G401.6 (cell line): ENCODE measurements at regions not wholly inside any gene's neighbourhood (a gene's known extent, or its start where the extent isn't known, plus 50 kb on each side); places are given as distances from the start of the nearest gene placed in this dataset.
"Not testable (repeated sequence)": the region's sequence is repeated elsewhere in the genome, so short reads cannot be mapped to it uniquely, and the experiment has no call there.

ENCODE experiments used
- FAIRE-seq: peaks from 2 replicates; lab custom pipeline; 2012; peaks lifted over from hg19 to GRCh38; lab: Jason Lieb, UNC

GRCh38 chr3:78427303-78427702 lies 1340.5 kb downstream of the ROBO1 start:
- no peak for FAIRE-seq

- FAIRE-seq: no peak
Observed at GRCh38 chr3:78430741-78431140, 1337.1 kb downstream of the ROBO1 start.

GRCh38 chr3:78434801-78435200 lies 1333.0 kb downstream of the ROBO1 start:
- no peak for FAIRE-seq

- no peak for FAIRE-seq
Observed at GRCh38 chr3:78455166-78455565, 1312.6 kb downstream of the ROBO1 start.

DNA sequence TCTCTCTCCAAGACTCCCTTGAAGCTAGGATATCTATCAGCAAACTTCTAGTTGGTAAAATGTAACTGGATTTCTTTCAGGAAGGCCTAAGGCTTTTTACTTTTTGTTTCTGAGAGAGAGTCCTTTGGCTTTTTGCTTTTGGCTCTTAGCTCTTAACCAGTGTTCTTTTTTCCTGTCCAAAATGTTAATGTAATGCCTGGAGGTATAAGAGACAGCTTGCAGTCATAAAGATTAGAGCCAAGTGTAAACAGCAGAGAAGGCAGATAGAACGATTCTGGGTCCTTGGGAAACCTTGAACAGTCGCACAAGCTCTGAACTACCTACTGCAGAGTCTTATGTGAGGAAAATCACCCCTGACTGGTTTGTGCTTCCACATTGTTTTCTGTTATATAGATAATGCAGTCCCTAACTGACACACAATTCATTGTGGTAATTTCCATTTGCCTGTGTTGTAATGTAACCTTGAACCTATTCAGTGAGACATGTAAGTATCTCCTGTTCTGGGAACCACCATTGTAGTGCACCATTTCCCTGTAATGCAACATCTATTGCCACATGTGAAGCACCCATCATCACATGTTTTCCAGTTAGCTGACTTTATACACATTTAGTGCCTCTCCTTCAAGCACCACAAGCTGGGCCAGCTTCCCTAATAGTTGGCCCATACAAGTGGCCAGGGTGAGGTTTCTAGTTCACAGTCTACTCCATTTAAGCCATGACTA lies 1311.9 kb downstream of the ROBO1 start:
- no peak for FAIRE-seq

DNA sequence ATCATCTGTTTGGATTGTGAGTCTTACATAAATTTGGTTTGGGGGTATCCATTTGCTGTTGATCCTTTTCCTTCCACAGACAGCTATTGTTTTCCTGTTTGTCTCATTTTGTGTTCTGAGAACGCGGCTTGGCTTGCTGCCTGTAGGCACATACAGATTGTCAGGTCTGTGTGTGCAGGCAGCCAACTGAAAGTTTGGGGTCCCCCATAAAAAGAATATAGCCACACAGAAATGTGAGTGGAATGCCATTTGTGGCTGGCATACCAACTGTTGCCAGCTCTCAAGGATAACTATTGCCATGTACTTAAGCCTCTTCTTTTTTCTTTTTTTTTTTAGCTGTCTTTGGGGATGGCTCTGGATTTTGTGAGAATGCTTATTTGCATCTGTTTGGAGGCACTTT lies 1308.0 kb downstream of the ROBO1 start:
- no peak for FAIRE-seq

- no peak for FAIRE-seq
Observed at GRCh38 chr3:78462021-78462420, 1305.8 kb downstream of the ROBO1 start.

- FAIRE-seq: no peak
Observed at GRCh38 chr3:78476076-78476475, 1291.7 kb downstream of the ROBO1 start.

DNA sequence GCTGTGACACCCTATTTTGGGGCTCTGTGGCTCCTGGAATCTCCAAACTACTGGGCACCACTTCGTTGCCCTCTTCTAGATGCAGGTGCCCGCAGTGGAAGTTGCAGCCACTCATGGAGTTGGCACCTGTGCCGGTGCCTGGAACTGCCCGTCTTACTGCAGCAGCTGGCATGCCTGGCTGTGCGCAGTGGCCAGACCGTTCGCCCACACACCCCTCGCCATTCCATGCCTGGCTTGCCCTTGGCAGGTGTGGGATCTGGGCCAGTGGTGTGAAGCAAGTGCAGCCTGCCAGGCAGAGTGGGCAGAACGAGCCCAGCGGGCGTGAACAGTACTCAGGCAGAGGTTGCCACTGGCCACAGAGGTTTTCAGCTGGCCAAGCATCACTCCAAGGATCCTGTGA lies 1286.7 kb downstream of the ROBO1 start:
- FAIRE-seq: no peak

- FAIRE-seq: no peak
Observed at GRCh38 chr3:78483090-78483489, 1284.7 kb downstream of the ROBO1 start.

GRCh38 chr3:78494851-78495250 lies 1272.9 kb downstream of the ROBO1 start:
- no peak for FAIRE-seq

DNA sequence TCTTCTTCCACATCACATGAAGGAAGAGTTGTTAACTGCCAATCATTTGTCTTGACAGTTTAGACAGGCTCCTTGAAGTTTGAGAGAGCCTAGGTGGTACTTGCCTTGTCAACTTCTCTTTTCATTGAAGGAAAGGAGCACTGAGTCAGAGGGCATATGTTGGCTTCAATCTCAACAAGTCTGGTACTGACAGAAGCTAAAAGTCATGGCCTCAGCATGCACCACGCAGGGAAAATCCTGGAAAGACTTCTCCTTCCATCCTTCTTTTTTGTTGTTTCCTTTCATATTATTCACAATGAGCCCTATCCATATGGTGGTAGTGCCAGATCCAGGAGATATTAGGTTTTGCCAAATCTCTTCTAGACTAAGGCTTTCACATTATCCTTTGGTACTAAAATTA lies 1272.5 kb downstream of the ROBO1 start:
- FAIRE-seq: no peak

DNA sequence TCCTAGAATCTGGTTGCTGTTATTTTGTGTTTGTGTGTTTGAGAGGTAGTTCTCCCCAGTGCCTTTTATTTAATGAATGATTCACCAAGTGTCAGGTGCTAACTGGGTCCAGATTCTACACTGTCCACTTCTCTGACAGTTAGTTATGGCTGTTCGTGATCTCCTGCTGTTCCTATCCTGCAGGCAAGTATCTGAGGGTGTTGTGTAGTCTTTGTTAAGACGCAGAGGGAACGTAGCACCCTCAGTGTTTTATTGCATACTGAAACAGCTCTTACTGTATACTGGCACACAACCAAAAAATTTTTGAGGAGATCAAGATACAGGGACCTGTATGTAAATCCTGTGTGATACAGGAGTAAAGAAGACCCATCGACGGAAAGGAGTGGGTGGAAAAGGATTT lies 1271.3 kb downstream of the ROBO1 start:
- FAIRE-seq: no peak

GRCh38 chr3:78497021-78497420 lies 1270.8 kb downstream of the ROBO1 start:
- FAIRE-seq: no peak

DNA sequence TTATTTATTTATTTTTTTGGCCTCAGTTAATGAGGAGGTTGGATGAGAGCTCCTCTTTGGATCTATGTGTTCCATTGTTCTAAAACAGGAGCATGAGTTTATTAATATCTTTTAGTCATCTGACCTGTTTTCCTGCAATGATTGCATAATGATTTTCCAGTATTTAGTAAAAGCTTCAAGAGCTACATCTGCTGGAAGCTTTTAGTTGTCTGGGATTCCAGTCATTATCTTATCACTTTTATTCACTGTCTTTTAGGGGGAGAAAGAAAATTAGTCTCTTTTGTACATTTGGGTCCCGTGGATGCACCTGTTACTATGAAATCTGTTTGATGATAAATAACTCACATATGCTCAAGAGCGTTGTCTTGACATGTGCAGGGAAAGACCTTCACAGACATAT lies 1270.0 kb downstream of the ROBO1 start:
- no peak for FAIRE-seq

GRCh38 chr3:78506061-78506460 lies 1261.7 kb downstream of the ROBO1 start:
- FAIRE-seq: no peak

- no peak for FAIRE-seq
Observed at GRCh38 chr3:78506581-78507195, 1261.1 kb downstream of the ROBO1 start.

DNA sequence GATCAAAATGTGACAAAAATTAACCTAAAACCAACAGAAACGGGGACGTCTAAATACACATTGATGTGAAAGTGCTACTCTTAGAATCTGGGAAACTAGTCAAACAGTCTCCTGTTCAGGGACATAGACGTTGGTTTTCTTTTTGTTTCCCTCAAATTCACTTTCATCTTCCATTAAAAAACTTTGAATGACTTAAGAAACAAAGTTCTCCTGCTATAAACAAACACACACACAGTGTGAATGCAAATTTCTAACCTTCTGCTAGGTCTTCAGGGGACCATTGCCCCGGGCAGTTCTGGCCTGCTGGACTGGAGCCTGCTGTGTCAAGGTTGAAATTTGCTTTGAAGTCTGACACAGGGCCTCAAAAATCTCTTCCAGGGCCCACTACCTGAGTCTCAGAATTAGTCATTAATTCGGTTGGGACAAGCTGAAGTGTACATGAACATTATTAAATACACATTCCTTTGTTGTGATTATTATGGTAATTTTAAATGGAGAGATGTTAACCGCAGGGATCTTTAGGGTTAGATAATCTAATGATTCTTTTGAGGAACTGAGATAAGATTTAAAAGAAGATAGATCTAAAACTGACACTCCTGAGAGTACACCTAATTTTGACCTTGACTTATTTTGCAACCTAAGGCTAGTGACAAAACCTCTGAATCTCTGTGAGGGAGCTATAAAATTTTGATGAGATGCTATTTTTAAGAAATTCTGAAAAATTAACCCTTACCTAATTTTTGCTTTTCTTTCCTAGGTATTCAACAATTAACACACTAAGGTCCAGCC lies 1260.4 kb downstream of the ROBO1 start:
- FAIRE-seq: no peak

GRCh38 chr3:78511840-78512239 lies 1256.0 kb downstream of the ROBO1 start:
- no peak for FAIRE-seq

DNA sequence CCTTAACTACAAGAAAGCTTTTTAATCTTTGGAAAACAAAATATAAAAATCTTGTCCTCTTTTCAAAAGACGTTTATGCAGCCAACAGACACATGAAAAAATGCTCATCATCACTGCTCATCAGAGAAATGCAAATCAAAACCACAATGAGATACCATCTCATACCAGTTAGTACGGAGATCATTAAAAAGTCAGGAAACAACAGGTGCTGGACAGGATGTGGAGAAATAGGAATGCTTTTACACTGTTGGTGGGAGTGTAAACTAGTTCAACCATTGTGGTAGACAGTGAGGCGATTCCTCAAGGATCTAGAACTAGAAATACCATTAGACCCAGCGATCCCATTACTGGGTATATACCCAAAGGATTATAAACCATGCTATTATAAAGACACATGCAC lies 1255.0 kb downstream of the ROBO1 start:
- FAIRE-seq: not testable (repeated sequence)

GRCh38 chr3:78516437-78516836 lies 1251.4 kb downstream of the ROBO1 start:
- no peak for FAIRE-seq

GRCh38 chr3:78516937-78517336 lies 1250.9 kb downstream of the ROBO1 start:
- FAIRE-seq: no peak

DNA sequence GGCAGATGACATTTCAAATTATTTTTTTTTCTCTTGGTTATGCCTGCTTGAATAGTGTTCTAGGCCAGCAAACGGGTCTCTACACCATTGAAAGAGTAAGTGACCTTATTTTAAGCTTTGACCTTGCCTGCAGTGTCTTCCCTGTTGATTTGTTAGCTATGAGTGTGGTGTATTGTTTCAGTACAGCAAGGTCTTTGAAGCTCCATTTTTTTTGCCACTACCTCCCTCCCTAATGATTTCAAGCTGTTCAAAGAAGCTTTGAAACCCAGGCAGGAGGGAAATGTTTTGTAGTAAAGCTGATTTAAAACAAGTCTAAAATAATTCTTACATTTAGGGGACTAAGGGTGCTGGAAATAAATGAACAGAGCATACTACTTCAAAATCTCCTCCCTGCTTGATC lies 1249.8 kb downstream of the ROBO1 start:
- FAIRE-seq: no peak
